Calu3 (cell line): ENCODE measurements at regions not wholly inside any gene's neighbourhood (a gene's known extent, or its start where the extent isn't known, plus 50 kb on each side); places are given as distances from the start of the nearest gene placed in this dataset.

Experiments used
- BruUV-seq: library from RNA; stranded (reverse); fragments of 400-500 nt; replicated peaks from 2 replicates; lab custom pipeline; 2021; lab: Mats Ljungman, UMichigan
- CTCF ChIA-PET: fragments of 300-600 bp; sonication (Branson Sonifier 250); formaldehyde crosslinking; loops from one replicate; lab custom pipeline; 2022; ENCODE audit warnings: antibody characterized with exemption; lab: Charles Lee
- DNase-seq: peaks from one replicate; pipeline ENCODE4 v3.0.0; 2022
- H3K27ac Mint-ChIP-seq: one replicate; pipeline ENCODE4 v1.8.0; 2022; ENCODE audit warnings: mixed read lengths; ENCODE audit not compliant: unreplicated experiment
- H3K27me3 Mint-ChIP-seq: one replicate; pipeline ENCODE4 v1.8.0; 2022; ENCODE audit warnings: mixed read lengths; ENCODE audit not compliant: unreplicated experiment
- H3K36me3 Mint-ChIP-seq: one replicate; pipeline ENCODE4 v1.8.0; 2022; ENCODE audit warnings: mild to moderate bottlenecking, moderate library complexity, mixed read lengths; ENCODE audit not compliant: insufficient read depth, unreplicated experiment
- H3K4me1 Mint-ChIP-seq: one replicate; pipeline ENCODE4 v1.8.0; 2022; ENCODE audit warnings: mild to moderate bottlenecking, low read depth, mixed read lengths; ENCODE audit not compliant: unreplicated experiment
- H3K4me3 Mint-ChIP-seq: one replicate; pipeline ENCODE4 v1.8.0; 2022; ENCODE audit warnings: mild to moderate bottlenecking, low read depth, moderate library complexity, mixed read lengths; ENCODE audit not compliant: unreplicated experiment
- H3K9me3 Mint-ChIP-seq: one replicate; pipeline ENCODE4 v1.8.0; 2022; ENCODE audit warnings: low read depth, mixed read lengths; ENCODE audit not compliant: unreplicated experiment
- CTCF ChIP-seq: fragments of 200-600 bp; IDR thresholded peaks from one replicate; pipeline ENCODE4 v1.8.0; 2022; ENCODE audit warnings: antibody characterized with exemption; ENCODE audit not compliant: unreplicated experiment
- intact Hi-C: fragments of 100-400 bp; cut with micrococcal nuclease; formaldehyde crosslinking; loops from one replicate; pipeline ENCODE4 v1.10.0; 2022; ENCODE audit not compliant: unreplicated experiment

GRCh38 chr4:100929135-100929534 is 411.3 kb upstream of the EMCN start:
- Mint-ChIP-seq H3K27me3 (no peaks in the 10 kb centered on the region), H3K36me3 (no peaks in the 10 kb centered on the region), H3K4me1 (no peaks in the 10 kb centered on the region), H3K27ac (no peak overlapping the region), H3K9me3 (no peaks in the 10 kb centered on the region), H3K4me3 (no peak overlapping the region)
- TF ChIP-seq CTCF, result no peak
- intact Hi-C loops, result no loop called here
- BruUV-seq, result no TSS peak
- no peak for DNase-seq
- CTCF ChIA-PET, result no interaction called here

GRCh38 chr4:100926039-100926717 is 408.4 kb upstream of the EMCN start:
- CTCF ChIA-PET, result no interaction called here
- H3K9me3 Mint-ChIP-seq, result no peaks in the 10 kb centered on the region
- no peak for TF ChIP-seq CTCF
- no peaks in the 10 kb centered on the region for H3K4me1 Mint-ChIP-seq
- BruUV-seq, result no TSS peak
- intact Hi-C loops, result no loop called here
- H3K4me3 Mint-ChIP-seq, result no peak overlapping the region
- no peaks in the 10 kb centered on the region for H3K27me3 Mint-ChIP-seq
- H3K36me3 Mint-ChIP-seq, result no peaks in the 10 kb centered on the region
- DNase-seq, result no peak
- no peak overlapping the region for H3K27ac Mint-ChIP-seq

GRCh38 chr4:100913685-100914084 is 395.9 kb upstream of the EMCN start:
- Mint-ChIP-seq H3K4me3 (no peak overlapping the region), H3K27ac (no peak overlapping the region), H3K27me3 (no peaks in the 10 kb centered on the region), H3K4me1 (no peaks in the 10 kb centered on the region), H3K9me3 (peaks cover 2% of the 10 kb centered on the region), H3K36me3 (no peaks in the 10 kb centered on the region)
- TF ChIP-seq CTCF, result no peak
- BruUV-seq, result no TSS peak
- CTCF ChIA-PET, result no interaction called here
- no peak for DNase-seq
- intact Hi-C loops, result no loop called here

- intact Hi-C loops, result loop anchor here (5.0 kb wide), 1 partner anchor 114 kb away; no protein-coding TSS in a partner anchor
- Mint-ChIP-seq H3K4me1 (peaks cover 11% of the 10 kb centered on the region), H3K9me3 (no peaks in the 10 kb centered on the region), H3K36me3 (no peaks in the 10 kb centered on the region), H3K27ac (no peak overlapping the region), H3K27me3 (no peaks in the 10 kb centered on the region), H3K4me3 (no peak overlapping the region)
- CTCF ChIA-PET, result interaction anchor here (0.9 kb wide), 1 partner anchor 822 kb away, joined by 3 read pairs; no protein-coding TSS in a partner anchor
- TF ChIP-seq CTCF, result no peak
- DNase-seq, result no peak
- BruUV-seq, result no TSS peak
Measured at GRCh38 chr4:100908540-100908939, 390.7 kb upstream of the EMCN start.
